Effector memory CD8-positive, alpha-beta T cell (primary cell): ENCODE measurements at regions not wholly inside any gene's neighbourhood (a gene's known extent, or its start where the extent isn't known, plus 50 kb on each side); places are given as distances from the start of the nearest gene placed in this dataset.
"Not testable (repeated sequence)": the region's sequence is repeated elsewhere in the genome, so short reads cannot be mapped to it uniquely, and the experiment has no call there.

Source experiments
- ATAC-seq: fragments of 150-1000 bp; cut with Tn5 transposase; replicated peaks from 2 replicates; pipeline ENCODE4 v1.10.0; 2021; ENCODE audit warnings: mild to moderate bottlenecking, moderate library complexity
- DNase-seq, 3 experiments: peaks; one replicate each; pipeline ENCODE4 v3.0.0; 2021
- H3K27ac Mint-ChIP-seq, 2 donors: one replicate each; pipeline ENCODE4 v1.8.0; 2022; ENCODE audit warnings: mild to moderate bottlenecking in 2 of 2, mixed read lengths in 2 of 2, moderate library complexity in 2 of 2
- H3K27me3 Mint-ChIP-seq, 2 donors: one replicate each; pipeline ENCODE4 v1.8.0; 2022; ENCODE audit warnings: mixed read lengths in 2 of 2
- H3K36me3 Mint-ChIP-seq: one replicate; pipeline ENCODE4 v1.8.0; 2022; ENCODE audit warnings: mild to moderate bottlenecking, moderate library complexity, mixed read lengths; ENCODE audit not compliant: insufficient read depth
- H3K4me1 Mint-ChIP-seq, 2 donors: one replicate each; pipeline ENCODE4 v1.8.0; 2022; ENCODE audit warnings: low read depth in 2 of 2, mixed read lengths in 2 of 2
- H3K4me3 Mint-ChIP-seq, 2 donors: one replicate each; pipeline ENCODE4 v1.8.0; 2022; ENCODE audit warnings: mild to moderate bottlenecking in 2 of 2, mixed read lengths in 2 of 2, moderate library complexity in 2 of 2
- H3K9me3 Mint-ChIP-seq, 2 donors: one replicate each; pipeline ENCODE4 v1.8.0; 2022; ENCODE audit warnings: mixed read lengths in 2 of 2

DNA sequence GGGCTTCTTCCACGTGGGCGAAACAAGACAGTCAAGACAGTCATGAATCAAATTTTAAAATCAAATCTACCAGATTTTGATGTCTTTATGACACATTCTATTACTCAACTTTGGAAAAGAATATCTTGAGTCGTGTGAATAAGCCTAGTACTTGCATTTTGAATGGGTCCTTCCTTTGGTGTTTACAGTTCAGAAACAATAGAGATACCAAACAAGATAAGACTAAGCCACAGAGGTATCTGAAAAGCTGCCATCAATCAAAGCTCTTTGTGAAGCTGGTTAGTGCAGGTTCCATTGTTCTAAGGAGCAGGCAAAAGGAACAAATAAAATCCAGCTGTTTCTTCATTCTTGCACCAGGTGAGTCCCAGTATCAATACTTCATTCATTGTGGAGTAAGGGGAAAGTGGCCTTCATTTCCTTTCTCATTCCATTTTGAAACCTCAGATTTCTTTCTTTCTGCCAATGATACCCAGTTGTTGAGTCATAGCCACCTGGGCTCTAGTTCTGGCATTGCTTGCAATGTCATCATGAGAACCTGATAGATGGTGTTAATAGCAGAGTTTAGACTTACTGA, 151.7 kb upstream of the L3MBTL4 start:
- H3K4me1 Mint-ChIP-seq, result no peaks in the 10 kb centered on the region
- no peaks in the 10 kb centered on the region for H3K27me3 Mint-ChIP-seq
- no peaks in the 10 kb centered on the region for H3K36me3 Mint-ChIP-seq
- DNase-seq (no peak), ATAC-seq (no peak)
- peaks cover 2 to 3% of the 10 kb centered on the region in 2 donors for H3K9me3 Mint-ChIP-seq
- no peak overlapping the region for H3K27ac Mint-ChIP-seq
- no peak overlapping the region for H3K4me3 Mint-ChIP-seq

GRCh38 chr18:6569813-6570212, 155.1 kb upstream of the L3MBTL4 start:
- Mint-ChIP-seq H3K9me3 (peaks cover 6 to 12% of the 10 kb centered on the region in 2 donors), H3K27ac (no peak overlapping the region), H3K4me3 (no peak overlapping the region), H3K27me3 (no peaks in the 10 kb centered on the region), H3K4me1 (no peaks in the 10 kb centered on the region), H3K36me3 (no peaks in the 10 kb centered on the region)
- DNase-seq (no peak), ATAC-seq (no peak)

DNA sequence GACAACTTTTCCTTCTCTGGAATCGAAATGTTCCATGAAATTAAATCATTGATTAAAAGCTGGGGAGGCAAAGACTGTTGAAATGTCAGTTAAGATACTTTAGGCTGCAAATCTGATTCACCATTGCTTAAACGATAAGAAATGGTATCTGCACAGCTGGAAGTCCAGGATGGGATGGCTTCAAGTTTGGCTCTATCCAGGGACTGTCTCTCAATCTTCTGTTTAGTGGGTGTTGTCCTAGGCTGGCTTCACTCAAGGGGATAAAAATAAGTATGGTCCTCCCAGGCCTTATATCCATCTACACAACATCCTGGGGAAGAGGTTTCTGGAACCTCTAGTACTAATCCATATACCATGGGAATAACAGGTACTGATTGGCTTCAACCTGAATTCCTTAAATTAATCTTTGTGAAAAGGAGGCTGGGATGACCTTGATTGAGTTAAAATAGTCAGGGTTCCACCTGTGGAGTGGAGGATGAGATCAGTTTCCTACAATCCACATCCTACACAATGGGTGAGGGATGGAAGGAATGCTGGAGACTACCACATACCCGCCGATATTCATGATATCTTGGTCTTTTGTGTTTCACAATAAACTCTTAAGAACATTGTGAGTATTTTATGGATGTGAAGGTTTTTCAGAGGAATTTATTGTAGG, 156.0 kb upstream of the L3MBTL4 start:
- H3K36me3 Mint-ChIP-seq, result no peaks in the 10 kb centered on the region
- H3K27ac Mint-ChIP-seq, result no peak overlapping the region
- ATAC-seq (no peak), DNase-seq (no peak)
- no peaks in the 10 kb centered on the region for H3K4me1 Mint-ChIP-seq
- no peak overlapping the region for H3K4me3 Mint-ChIP-seq
- no peaks in the 10 kb centered on the region for H3K27me3 Mint-ChIP-seq
- H3K9me3 Mint-ChIP-seq, result peaks cover 6 to 15% of the 10 kb centered on the region in 2 donors

- no peak for ATAC-seq
- H3K4me1 Mint-ChIP-seq, result no peaks in the 10 kb centered on the region
- no peak overlapping the region for H3K27ac Mint-ChIP-seq
- no peaks in the 10 kb centered on the region for H3K27me3 Mint-ChIP-seq
- H3K36me3 Mint-ChIP-seq, result no peaks in the 10 kb centered on the region
- peaks cover 6 to 15% of the 10 kb centered on the region in 2 donors for H3K9me3 Mint-ChIP-seq
- no peak overlapping the region for H3K4me3 Mint-ChIP-seq
- DNase-seq, result no peak
Observed at GRCh38 chr18:6571239-6571602, 156.5 kb upstream of the L3MBTL4 start.

- not testable (repeated sequence) for H3K27ac Mint-ChIP-seq
Observed at GRCh38 chr18:6572192-6572591, 157.3 kb upstream of the ARHGAP28 start.

GRCh38 chr18:6574631-6575030, 154.9 kb upstream of the ARHGAP28 start:
- Mint-ChIP-seq H3K4me3 (no peak overlapping the region), H3K36me3 (no peaks in the 10 kb centered on the region), H3K27me3 (no peaks in the 10 kb centered on the region), H3K9me3 (peaks cover 6 to 15% of the 10 kb centered on the region in 2 donors), H3K27ac (no peak overlapping the region), H3K4me1 (no peaks in the 10 kb centered on the region)
- no peak for DNase-seq
- ATAC-seq, result no peak

More at GRCh38 chr18:6572192-6572591, 157.3 kb upstream of the ARHGAP28 start:
- H3K9me3 Mint-ChIP-seq, result peaks cover 6 to 15% of the 10 kb centered on the region in 2 donors
- H3K4me1 Mint-ChIP-seq, H3K4me3 Mint-ChIP-seq, ATAC-seq, DNase-seq, H3K27me3 Mint-ChIP-seq, H3K36me3 Mint-ChIP-seq: not testable (repeated sequence)

GRCh38 chr18:6575908-6576307, 153.6 kb upstream of the ARHGAP28 start:
- H3K9me3 Mint-ChIP-seq, result peaks cover 6 to 16% of the 10 kb centered on the region in 2 donors
- H3K36me3 Mint-ChIP-seq, result no peaks in the 10 kb centered on the region
- ATAC-seq (no peak), DNase-seq (no peak)
- no peak overlapping the region for H3K4me3 Mint-ChIP-seq
- H3K4me1 Mint-ChIP-seq, result no peaks in the 10 kb centered on the region
- no peak overlapping the region for H3K27ac Mint-ChIP-seq
- no peaks in the 10 kb centered on the region for H3K27me3 Mint-ChIP-seq

DNA sequence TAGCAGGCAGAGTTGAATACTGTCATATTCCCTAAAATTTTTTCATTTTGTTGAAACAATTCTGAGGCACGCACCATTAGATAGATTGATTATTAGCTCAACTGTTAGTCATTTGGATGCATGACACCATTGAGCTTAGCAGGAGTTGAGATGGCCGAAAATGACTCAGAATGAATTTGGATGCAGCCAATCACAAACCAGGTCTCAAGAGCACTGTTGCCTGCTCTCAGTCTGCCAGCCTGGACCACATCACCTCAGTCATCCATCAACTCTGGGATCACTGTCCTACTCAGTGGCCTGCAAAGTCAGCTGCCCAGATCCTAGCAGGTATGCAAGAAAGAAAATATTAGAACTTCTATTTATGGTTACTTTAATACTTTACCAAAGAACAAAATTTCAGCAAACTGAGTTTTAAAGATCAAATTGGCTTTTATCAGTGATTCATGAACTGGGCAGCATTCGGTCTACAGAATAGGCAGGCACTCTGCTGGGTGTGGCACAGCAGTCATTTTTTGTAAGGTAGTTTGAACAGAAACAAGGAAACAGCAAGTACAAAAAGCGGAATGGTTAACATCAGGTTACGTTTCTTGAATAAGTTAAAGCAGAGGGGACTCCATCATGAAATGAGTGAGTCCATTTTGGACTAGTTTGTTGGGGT, 152.7 kb upstream of the ARHGAP28 start:
- H3K4me1 Mint-ChIP-seq, result no peaks in the 10 kb centered on the region
- DNase-seq (no peak), ATAC-seq (no peak)
- H3K27me3 Mint-ChIP-seq, result no peaks in the 10 kb centered on the region
- H3K4me3 Mint-ChIP-seq, result no peak overlapping the region
- H3K36me3 Mint-ChIP-seq, result no peaks in the 10 kb centered on the region
- H3K9me3 Mint-ChIP-seq, result peaks cover 3 to 18% of the 10 kb centered on the region in 2 donors
- H3K27ac Mint-ChIP-seq, result no peak overlapping the region

DNA sequence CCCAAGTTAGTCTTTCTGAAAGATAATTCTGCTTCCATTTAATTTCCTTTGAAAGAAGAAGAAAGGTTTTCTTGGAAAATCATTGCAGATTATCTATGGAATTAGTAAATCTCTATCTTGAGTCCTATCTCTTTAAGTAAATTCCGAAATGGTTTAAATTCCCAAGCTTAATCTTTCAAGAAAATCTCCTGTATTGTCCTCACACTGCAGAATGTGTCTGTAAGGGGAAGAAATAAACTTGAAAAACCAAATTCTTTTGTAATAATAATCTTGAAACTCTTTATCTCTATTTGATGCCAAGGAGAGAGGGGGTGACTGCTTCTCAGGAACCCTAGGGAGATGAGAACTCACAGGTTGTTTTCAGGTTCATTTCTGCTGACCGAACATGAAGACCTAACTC, 150.8 kb upstream of the ARHGAP28 start:
- Mint-ChIP-seq H3K4me3 (no peak overlapping the region), H3K36me3 (no peaks in the 10 kb centered on the region), H3K27me3 (no peaks in the 10 kb centered on the region), H3K4me1 (no peaks in the 10 kb centered on the region), H3K9me3 (peaks cover 6 to 30% of the 10 kb centered on the region in 2 donors), H3K27ac (no peak overlapping the region)
- DNase-seq, result no peak
- ATAC-seq, result no peak

GRCh38 chr18:6579486-6579885, 150.0 kb upstream of the ARHGAP28 start:
- no peak for DNase-seq
- no peaks in the 10 kb centered on the region for H3K27me3 Mint-ChIP-seq
- ATAC-seq, result no peak
- no peak overlapping the region for H3K4me3 Mint-ChIP-seq
- no peaks in the 10 kb centered on the region for H3K36me3 Mint-ChIP-seq
- peaks cover 7 to 37% of the 10 kb centered on the region in 2 donors for H3K9me3 Mint-ChIP-seq
- H3K27ac Mint-ChIP-seq, result no peak overlapping the region
- H3K4me1 Mint-ChIP-seq, result no peaks in the 10 kb centered on the region

DNA sequence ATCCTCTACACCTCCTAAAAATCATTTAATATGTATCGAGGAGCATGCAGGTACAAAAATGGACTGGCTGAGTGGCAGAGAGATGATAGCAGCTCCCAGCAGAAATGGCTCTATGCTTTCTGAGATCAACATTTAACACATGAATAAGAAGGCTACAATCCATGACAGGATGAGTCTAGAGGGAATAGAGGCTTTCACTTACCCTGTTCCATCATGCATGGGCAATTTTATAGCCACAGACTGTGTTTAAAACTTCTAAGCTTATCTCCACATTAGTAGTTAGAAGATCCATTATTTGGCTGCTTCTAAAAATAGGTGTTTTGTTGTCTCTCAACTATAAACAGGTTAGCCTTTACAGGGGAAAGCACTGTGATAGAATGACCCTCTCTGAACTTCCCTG, 149.1 kb upstream of the ARHGAP28 start:
- ATAC-seq (no peak), DNase-seq (no peak)
- H3K4me3 Mint-ChIP-seq, result no peak overlapping the region
- no peaks in the 10 kb centered on the region for H3K4me1 Mint-ChIP-seq
- H3K27ac Mint-ChIP-seq, result no peak overlapping the region
- peaks cover 10 to 37% of the 10 kb centered on the region in 2 donors for H3K9me3 Mint-ChIP-seq
- H3K36me3 Mint-ChIP-seq, result no peaks in the 10 kb centered on the region
- H3K27me3 Mint-ChIP-seq, result no peaks in the 10 kb centered on the region

- DNase-seq (no peak), ATAC-seq (no peak)
- peaks cover 4 to 17% of the 10 kb centered on the region in 2 donors for H3K9me3 Mint-ChIP-seq
- H3K27me3 Mint-ChIP-seq, result no peaks in the 10 kb centered on the region
- no peak overlapping the region for H3K4me3 Mint-ChIP-seq
- H3K4me1 Mint-ChIP-seq, result no peaks in the 10 kb centered on the region
- no peak overlapping the region for H3K27ac Mint-ChIP-seq
- no peaks in the 10 kb centered on the region for H3K36me3 Mint-ChIP-seq
Observed at GRCh38 chr18:6589923-6590322, 139.6 kb upstream of the ARHGAP28 start.

DNA sequence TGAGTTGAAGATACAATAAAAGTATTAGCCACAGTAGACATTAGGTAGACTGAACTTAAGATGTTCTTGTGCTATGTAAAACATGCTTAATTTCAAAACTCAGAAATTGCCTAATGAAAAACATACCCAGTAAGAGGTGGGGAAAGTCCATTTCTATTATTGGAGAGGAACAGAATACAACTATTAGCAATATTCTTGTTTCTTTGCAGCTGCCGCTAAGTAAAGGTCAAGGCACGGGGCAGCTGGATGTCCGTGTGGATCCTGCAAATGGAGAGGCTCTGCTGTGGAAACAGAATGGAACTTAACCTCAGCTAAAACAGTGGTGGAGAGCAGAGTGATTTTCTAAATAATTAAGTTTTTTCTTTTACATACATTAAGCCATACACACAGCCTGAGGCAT, 139.2 kb upstream of the ARHGAP28 start:
- Mint-ChIP-seq H3K4me3 (no peak overlapping the region), H3K4me1 (no peaks in the 10 kb centered on the region), H3K27me3 (no peaks in the 10 kb centered on the region), H3K36me3 (no peaks in the 10 kb centered on the region), H3K9me3 (peaks cover 4 to 15% of the 10 kb centered on the region in 2 donors), H3K27ac (no peak overlapping the region)
- ATAC-seq, result no peak
- DNase-seq, result no peak

DNA sequence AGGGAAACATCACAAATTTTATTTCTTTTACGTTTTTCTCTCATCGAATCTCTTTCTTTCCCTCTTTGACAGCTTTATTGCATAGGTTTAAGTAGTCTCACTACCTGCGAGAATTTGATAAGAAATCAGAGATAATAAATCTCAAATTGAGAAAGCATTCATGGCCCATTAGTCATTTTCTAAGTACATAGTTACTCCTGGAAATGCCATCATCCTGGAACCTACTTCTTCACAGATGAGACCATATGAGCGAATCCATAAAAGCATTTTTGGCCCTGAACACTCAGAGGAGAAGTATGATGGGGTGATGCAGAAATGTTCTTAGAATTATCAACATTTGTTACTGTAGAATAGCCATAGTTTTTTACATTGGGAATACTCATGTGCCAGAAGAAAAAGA, 138.0 kb upstream of the ARHGAP28 start:
- no peak overlapping the region for H3K4me3 Mint-ChIP-seq
- H3K27me3 Mint-ChIP-seq, result no peaks in the 10 kb centered on the region
- peaks cover 5 to 8% of the 10 kb centered on the region in 2 donors for H3K9me3 Mint-ChIP-seq
- no peak overlapping the region for H3K27ac Mint-ChIP-seq
- no peak for ATAC-seq
- no peaks in the 10 kb centered on the region for H3K36me3 Mint-ChIP-seq
- H3K4me1 Mint-ChIP-seq, result no peaks in the 10 kb centered on the region
- DNase-seq, result no peak
